ENCODE measurements at regions not wholly inside any gene's neighbourhood (a gene's known extent, or its start where the extent isn't known, plus 50 kb on each side); places are given as distances from the start of the nearest gene placed in this dataset.

GRCh38 chr11:39268176-39268690 is 2191.2 kb downstream of the LRRC4C start:
- Histone ChIP-seq H3K4me1 (replicated peaks) (no peaks in the 10 kb centered on the region), H3K27ac (no peak overlapping the region), H3K4me3 (no peak overlapping the region), H3K27me3 (replicated peaks; ENCODE audit: insufficient read depth) (no peaks in the 10 kb centered on the region), H3K36me3 (no peaks in the 10 kb centered on the region), H3K9me3 (no peaks in the 10 kb centered on the region)
- TF ChIP-seq POLR2A (IDR thresholded peaks at IDR 0.05) (no peak), CTCF (IDR thresholded peaks at IDR 0.05) (no peak), POLR2AphosphoS5 (IDR thresholded peaks at IDR 0.05) (no peak)
- WGBS = 43% methylated on average over 3 of the region's 3 CpGs
- intact Hi-C loops (cut with DNase I) = no loop called here
- no peak for DNase-seq (ENCODE audit: low spot score)

DNA sequence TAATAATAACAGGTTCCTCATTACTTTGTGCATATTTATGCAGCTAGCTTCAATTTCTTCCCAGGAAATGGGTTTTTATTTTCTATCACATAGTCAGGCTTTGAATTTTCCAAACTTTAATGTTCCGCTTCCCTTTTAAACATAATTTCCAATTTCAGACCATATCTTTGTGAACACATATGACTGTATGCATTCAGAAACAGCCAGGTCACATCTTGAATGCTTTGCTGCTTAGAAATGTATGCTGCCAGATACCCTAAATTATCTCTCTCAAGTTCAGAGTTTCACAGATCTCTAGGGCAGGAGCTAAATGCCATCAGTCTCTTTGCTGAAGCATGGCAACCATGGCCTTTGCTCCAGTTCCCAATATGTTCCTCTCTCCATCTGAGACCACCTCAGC is 2203.8 kb downstream of the LRRC4C start:
- no peaks in the 10 kb centered on the region for H3K9me3 ChIP-seq
- H3K36me3 ChIP-seq = no peaks in the 10 kb centered on the region
- no peaks in the 10 kb centered on the region for H3K4me1 ChIP-seq (replicated peaks)
- 97% methylated on average over 1 of the region's 1 CpG for WGBS
- H3K4me3 ChIP-seq = no peak overlapping the region
- intact Hi-C loops (cut with DNase I) = no loop called here
- no peaks in the 10 kb centered on the region for H3K27me3 ChIP-seq (replicated peaks; ENCODE audit: insufficient read depth)
- TF ChIP-seq CTCF (IDR thresholded peaks at IDR 0.05) (no peak), POLR2A (IDR thresholded peaks at IDR 0.05) (no peak), POLR2AphosphoS5 (IDR thresholded peaks at IDR 0.05) (no peak)
- H3K27ac ChIP-seq = no peak overlapping the region
- DNase-seq (ENCODE audit: low spot score) = no peak

DNA sequence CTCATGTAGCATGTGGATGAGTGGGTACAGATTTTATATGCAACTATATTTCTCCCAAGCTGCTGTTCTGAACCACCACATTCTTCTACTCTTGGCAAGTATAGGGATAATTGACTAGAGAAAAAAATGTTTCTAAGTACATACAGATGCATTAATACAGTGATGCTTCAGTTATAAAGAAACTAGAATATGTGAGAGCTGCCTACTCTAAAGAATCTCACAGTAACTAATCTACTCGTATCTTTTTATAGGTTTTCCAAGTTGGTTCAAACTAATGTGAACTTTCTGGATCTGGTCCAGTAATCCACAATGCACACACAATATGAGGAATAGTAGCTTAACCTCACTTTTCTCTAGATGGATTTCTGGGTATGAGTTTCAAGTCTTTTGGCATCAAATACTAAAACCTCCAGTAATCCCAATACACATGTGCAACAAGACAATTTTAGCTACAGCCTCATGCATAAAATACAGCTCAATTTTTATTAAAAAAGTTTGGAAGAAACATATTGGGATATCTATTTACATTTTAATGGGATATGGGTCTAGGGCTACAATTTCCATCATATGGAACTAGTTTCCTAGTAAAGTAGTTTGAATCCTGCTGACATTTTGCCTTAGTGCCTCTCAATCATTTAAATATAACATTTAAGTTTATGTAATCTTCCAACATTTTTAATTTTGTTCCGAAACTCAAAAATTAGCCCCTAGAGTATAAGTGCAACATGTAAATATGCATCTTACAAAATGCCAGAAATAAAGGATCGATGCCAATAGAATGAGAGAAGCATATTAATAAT is 2209.7 kb downstream of the LRRC4C start:
- DNase-seq (ENCODE audit: low spot score) = no peak
- WGBS = 65% methylated on average over 3 of the region's 3 CpGs
- H3K9me3 ChIP-seq = no peaks in the 10 kb centered on the region
- H3K27me3 ChIP-seq (replicated peaks; ENCODE audit: insufficient read depth) = no peaks in the 10 kb centered on the region
- no peak overlapping the region for H3K4me3 ChIP-seq
- intact Hi-C loops (cut with DNase I) = no loop called here
- no peak overlapping the region for H3K27ac ChIP-seq
- TF ChIP-seq POLR2AphosphoS5 (IDR thresholded peaks at IDR 0.05) (no peak), POLR2A (IDR thresholded peaks at IDR 0.05) (no peak), CTCF (IDR thresholded peaks at IDR 0.05) (no peak)
- H3K36me3 ChIP-seq = no peaks in the 10 kb centered on the region
- H3K4me1 ChIP-seq (replicated peaks) = no peaks in the 10 kb centered on the region

GRCh38 chr11:39247570-39248137 is 2211.8 kb downstream of the LRRC4C start:
- Histone ChIP-seq H3K27me3 (replicated peaks; ENCODE audit: insufficient read depth) (no peaks in the 10 kb centered on the region), H3K4me1 (replicated peaks) (no peaks in the 10 kb centered on the region), H3K9me3 (no peaks in the 10 kb centered on the region), H3K36me3 (no peaks in the 10 kb centered on the region), H3K4me3 (no peak overlapping the region), H3K27ac (no peak overlapping the region)
- TF ChIP-seq CTCF (IDR thresholded peaks at IDR 0.05) (no peak), POLR2AphosphoS5 (IDR thresholded peaks at IDR 0.05) (no peak), POLR2A (IDR thresholded peaks at IDR 0.05) (no peak)
- intact Hi-C loops (cut with DNase I) = no loop called here
- DNase-seq (ENCODE audit: low spot score) = no peak
- WGBS = 74% methylated on average over 1 of the region's 1 CpG

DNA sequence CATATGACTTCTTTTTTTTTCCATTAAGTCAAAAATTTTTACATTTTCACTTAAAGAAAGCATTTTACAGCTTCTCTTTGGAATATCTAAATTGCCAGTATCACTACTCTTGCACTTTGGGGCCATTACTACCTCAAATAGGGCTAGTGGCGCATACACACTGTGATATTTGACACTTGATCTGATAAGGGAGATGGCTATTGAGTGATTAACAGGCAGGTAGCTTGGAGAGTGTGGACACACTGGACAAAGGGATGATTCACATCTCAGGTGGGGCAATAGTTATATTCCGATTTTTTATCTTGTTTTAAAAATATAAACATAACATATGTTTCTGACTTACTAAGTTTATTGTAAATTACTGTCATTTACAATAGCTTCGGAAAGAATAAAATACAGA is 2219.9 kb downstream of the LRRC4C start:
- H3K9me3 ChIP-seq = no peaks in the 10 kb centered on the region
- TF ChIP-seq POLR2A (IDR thresholded peaks at IDR 0.05) (no peak), POLR2AphosphoS5 (IDR thresholded peaks at IDR 0.05) (no peak), CTCF (IDR thresholded peaks at IDR 0.05) (no peak)
- intact Hi-C loops (cut with DNase I) = no loop called here
- no peaks in the 10 kb centered on the region for H3K4me1 ChIP-seq (replicated peaks)
- no peaks in the 10 kb centered on the region for H3K36me3 ChIP-seq
- no peak for DNase-seq (ENCODE audit: low spot score)
- no peak overlapping the region for H3K27ac ChIP-seq
- WGBS = 50% methylated on average over 3 of the region's 3 CpGs
- no peaks in the 10 kb centered on the region for H3K27me3 ChIP-seq (replicated peaks; ENCODE audit: insufficient read depth)
- H3K4me3 ChIP-seq = no peak overlapping the region
